ENCODE measurements at regions not wholly inside any gene's neighbourhood (a gene's known extent, or its start where the extent isn't known, plus 50 kb on each side); places are given as distances from the start of the nearest gene placed in this dataset.

GRCh38 chr12:115623275-115623674, 654.2 kb downstream of the MED13L start:
- no peaks in the 10 kb centered on the region for H3K4me1 ChIP-seq (ENCODE audit: insufficient read depth, low read length, severe bottlenecking)
- H3K4me2 ChIP-seq (ENCODE audit: low read length): no peak overlapping the region
- no peaks in the 10 kb centered on the region for H3K9me3 ChIP-seq (ENCODE audit: low read length)
- no peaks in the 10 kb centered on the region for H3K27me3 ChIP-seq (ENCODE audit: insufficient read depth, low read length)
- H3K9ac ChIP-seq (ENCODE audit: low read length): no peak overlapping the region
- H4K20me1 ChIP-seq (ENCODE audit: insufficient read depth, low read length): no peaks in the 10 kb centered on the region
- H3K4me3 ChIP-seq (ENCODE audit: low read depth, low read length, poor library complexity, severe bottlenecking): no peak overlapping the region
- H3K27ac ChIP-seq (ENCODE audit: low read depth, low read length, poor library complexity, severe bottlenecking): no peak overlapping the region
- TF ChIP-seq EZH2 (IDR thresholded peaks at IDR 0.05; ENCODE audit: borderline replicate concordance, low read length): no peak
- no peak for TF ChIP-seq CTCF (IDR thresholded peaks at IDR 0.05; ENCODE audit: low read length)
- no peaks in the 10 kb centered on the region for H3K9me2 ChIP-seq (ENCODE audit: low read depth, low read length)
- H3K36me3 ChIP-seq (ENCODE audit: insufficient read depth, low read length): no peaks in the 10 kb centered on the region
- no peaks in the 10 kb centered on the region for H3K79me2 ChIP-seq (ENCODE audit: insufficient read depth, low read length)
- H3F3A ChIP-seq (ENCODE audit: insufficient read depth, low read length): no peaks in the 10 kb centered on the region
- no peak overlapping the region for H2AFZ ChIP-seq (ENCODE audit: low read length)

- no peaks in the 10 kb centered on the region for H3K4me1 ChIP-seq (ENCODE audit: insufficient read depth, low read length, severe bottlenecking)
- no peak for TF ChIP-seq CTCF (IDR thresholded peaks at IDR 0.05; ENCODE audit: low read length)
- no peak for TF ChIP-seq EZH2 (IDR thresholded peaks at IDR 0.05; ENCODE audit: borderline replicate concordance, low read length)
- no peaks in the 10 kb centered on the region for H3K9me3 ChIP-seq (ENCODE audit: low read length)
- H3K27me3 ChIP-seq (ENCODE audit: insufficient read depth, low read length): no peaks in the 10 kb centered on the region
- H3K9ac ChIP-seq (ENCODE audit: low read length): no peak overlapping the region
- no peaks in the 10 kb centered on the region for H3F3A ChIP-seq (ENCODE audit: insufficient read depth, low read length)
- no peaks in the 10 kb centered on the region for H3K9me2 ChIP-seq (ENCODE audit: low read depth, low read length)
- no peak overlapping the region for H2AFZ ChIP-seq (ENCODE audit: low read length)
- H3K36me3 ChIP-seq (ENCODE audit: insufficient read depth, low read length): no peaks in the 10 kb centered on the region
- H3K4me2 ChIP-seq (ENCODE audit: low read length): no peak overlapping the region
- H3K4me3 ChIP-seq (ENCODE audit: low read depth, low read length, poor library complexity, severe bottlenecking): no peak overlapping the region
- H4K20me1 ChIP-seq (ENCODE audit: insufficient read depth, low read length): no peaks in the 10 kb centered on the region
- no peak overlapping the region for H3K27ac ChIP-seq (ENCODE audit: low read depth, low read length, poor library complexity, severe bottlenecking)
- H3K79me2 ChIP-seq (ENCODE audit: insufficient read depth, low read length): no peaks in the 10 kb centered on the region
These were observed 656.7 kb downstream of the MED13L start for GRCh38 chr12:115620816-115621215.

- no peaks in the 10 kb centered on the region for H3K36me3 ChIP-seq (ENCODE audit: insufficient read depth, low read length)
- H2AFZ ChIP-seq (ENCODE audit: low read length): no peak overlapping the region
- no peak for TF ChIP-seq CTCF (IDR thresholded peaks at IDR 0.05; ENCODE audit: low read length)
- no peak for TF ChIP-seq EZH2 (IDR thresholded peaks at IDR 0.05; ENCODE audit: borderline replicate concordance, low read length)
- no peak overlapping the region for H3K4me3 ChIP-seq (ENCODE audit: low read depth, low read length, poor library complexity, severe bottlenecking)
- no peaks in the 10 kb centered on the region for H3K27me3 ChIP-seq (ENCODE audit: insufficient read depth, low read length)
- H3K4me2 ChIP-seq (ENCODE audit: low read length): no peak overlapping the region
- no peaks in the 10 kb centered on the region for H3K79me2 ChIP-seq (ENCODE audit: insufficient read depth, low read length)
- H3K27ac ChIP-seq (ENCODE audit: low read depth, low read length, poor library complexity, severe bottlenecking): no peak overlapping the region
- no peaks in the 10 kb centered on the region for H3K9me2 ChIP-seq (ENCODE audit: low read depth, low read length)
- no peak overlapping the region for H3K9ac ChIP-seq (ENCODE audit: low read length)
- H3K4me1 ChIP-seq (ENCODE audit: insufficient read depth, low read length, severe bottlenecking): no peaks in the 10 kb centered on the region
- no peaks in the 10 kb centered on the region for H3K9me3 ChIP-seq (ENCODE audit: low read length)
- no peaks in the 10 kb centered on the region for H3F3A ChIP-seq (ENCODE audit: insufficient read depth, low read length)
- H4K20me1 ChIP-seq (ENCODE audit: insufficient read depth, low read length): no peaks in the 10 kb centered on the region
These were observed 657.6 kb downstream of the MED13L start for GRCh38 chr12:115619889-115620288.

Measured in OCI-LY1 (cell line).